Stomach (tissue), 8 donors: ENCODE measurements at regions not wholly inside any gene's neighbourhood (a gene's known extent, or its start where the extent isn't known, plus 50 kb on each side); places are given as distances from the start of the nearest gene placed in this dataset.

ENCODE experiments used
- DNase-seq, 2 donors: peaks; one replicate each; pipeline versions ENCODE4 v3.0.0 to v3.0.0-alpha.2; 2013 to 2019
- H3K27ac ChIP-seq, 5 donors: fragments of 200-600 bp in 4 of 5; sonication (generic) in 4 of 5; one replicate each; pipeline ENCODE4 v1.5.1; 2013 to 2019; ENCODE audit warnings: mild to moderate bottlenecking in 1 of 5, moderate library complexity in 1 of 5
- H3K27me3 ChIP-seq, 3 donors: fragments of 200-600 bp; sonication (generic); one replicate each; pipeline ENCODE4 v1.5.1; 2017 to 2019; ENCODE audit warnings: mixed run types in 1 of 3
- H3K36me3 ChIP-seq, 4 donors: fragments of 200-600 bp; sonication (generic); 1 replicate in 3 of 4; 2 replicates in 1 of 4; pipeline ENCODE4 v1.5.1; 2016 to 2019
- H3K4me1 ChIP-seq, 4 donors: fragments of 200-600 bp; sonication (generic); one replicate each; pipeline ENCODE4 v1.5.1; 2016 to 2019
- H3K4me3 ChIP-seq, 4 donors: fragments of 200-600 bp; sonication (generic) in 3 of 4; one replicate each; pipeline ENCODE4 v1.5.1; 2016 to 2019; ENCODE audit warnings: mild to moderate bottlenecking in 1 of 4
- H3K9me3 ChIP-seq, 4 donors: fragments of 200-600 bp; sonication (generic); one replicate each; pipeline ENCODE4 v1.5.1; 2016 to 2019
- EP300 ChIP-seq: sonication (generic); formaldehyde crosslinking; IDR thresholded peaks from one replicate; pipeline ENCODE4 v1.6.1; 2017; ENCODE audit warnings: antibody characterized with exemption
- POLR2A ChIP-seq, 4 donors: fragments of 450-650 bp; IDR thresholded peaks; one replicate each; pipeline ENCODE4 v1.6.1; 2016; ENCODE audit warnings: antibody characterized with exemption in 4 of 4, control low read depth in 2 of 4, mild to moderate bottlenecking in 1 of 4, moderate library complexity in 1 of 4
- POLR2AphosphoS5 ChIP-seq, 3 donors: sonication (generic); formaldehyde crosslinking; IDR thresholded peaks; one replicate each; pipeline ENCODE4 v1.6.1; 2016; ENCODE audit warnings: antibody characterized with exemption in 3 of 3
- WGBS, 5 donors: extraction: QIAGEN DNeasy Blood & Tissue Kit in 3 of 5; methylation state at CpG; one replicate each; pipeline versions ENCODE4 v1.1.5 to v1.1.7; 2013 to 2018; 5-methylcytosine and 5-hydroxymethylcytosine counted together
- intact Hi-C: fragments of 100-400 bp; cut with DNase I; formaldehyde crosslinking; loops from one replicate; pipeline ENCODE4 v1.15.1; 2023; ENCODE audit warnings: low total_unique reads
- TF ChIP-seq, protein P1 (sequence below), 7 experiments: fragments of 450-650 bp in 4 of 7; fragments of 200-600 bp in 3 of 7; sonication (generic) in 3 of 7; IDR thresholded peaks; one replicate each; pipeline ENCODE4 v1.5.1; 2016 to 2019; ENCODE audit warnings: antibody characterized with exemption in 7 of 7, control low read depth in 2 of 7, mild to moderate bottlenecking in 1 of 7
- donor health status: healthy with polysubstance abuse.
- donor health status: Bipolar disorder and iron deficiency.
- donor health status: healthy.

DNA sequence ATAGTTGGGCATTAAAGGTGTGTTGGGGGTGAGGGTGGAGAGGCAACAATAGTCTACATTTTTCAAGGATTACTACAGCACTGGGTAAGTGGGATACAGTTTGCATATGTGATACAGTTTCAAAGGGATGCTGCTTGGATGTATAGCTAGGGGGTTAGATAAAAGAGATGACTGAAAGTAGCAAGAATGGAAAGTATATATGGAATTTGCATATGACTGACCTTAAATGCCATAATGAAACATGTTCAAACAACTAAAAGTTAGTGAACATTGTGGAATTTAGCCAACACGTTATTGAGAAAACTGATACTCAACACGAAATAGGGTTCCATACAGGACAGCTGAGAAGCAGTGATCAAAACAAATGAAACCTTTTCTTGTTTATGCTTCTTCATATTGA, 124.8 kb upstream of the CHRM3 start:
- intact Hi-C loops, result no loop called here
- H3K4me1 ChIP-seq, result no peaks in the 10 kb centered on the region
- WGBS, 5 donors, result 87 to 94% (median 90%) methylated on average over 2 of the region's 2 CpGs
- peaks cover 0 to 11% (median 0%) of the 10 kb centered on the region in 4 donors for H3K9me3 ChIP-seq
- H3K4me3 ChIP-seq, result no peak overlapping the region
- no peak for DNase-seq
- H3K27ac ChIP-seq, result no peak overlapping the region
- no peaks in the 10 kb centered on the region for H3K27me3 ChIP-seq
- TF ChIP-seq POLR2A (IDR thresholded peaks at IDR 0.05) (no peak), POLR2AphosphoS5 (IDR thresholded peaks at IDR 0.05) (no peak), EP300 (no peak)
- TF ChIP-seq, protein P1, sequence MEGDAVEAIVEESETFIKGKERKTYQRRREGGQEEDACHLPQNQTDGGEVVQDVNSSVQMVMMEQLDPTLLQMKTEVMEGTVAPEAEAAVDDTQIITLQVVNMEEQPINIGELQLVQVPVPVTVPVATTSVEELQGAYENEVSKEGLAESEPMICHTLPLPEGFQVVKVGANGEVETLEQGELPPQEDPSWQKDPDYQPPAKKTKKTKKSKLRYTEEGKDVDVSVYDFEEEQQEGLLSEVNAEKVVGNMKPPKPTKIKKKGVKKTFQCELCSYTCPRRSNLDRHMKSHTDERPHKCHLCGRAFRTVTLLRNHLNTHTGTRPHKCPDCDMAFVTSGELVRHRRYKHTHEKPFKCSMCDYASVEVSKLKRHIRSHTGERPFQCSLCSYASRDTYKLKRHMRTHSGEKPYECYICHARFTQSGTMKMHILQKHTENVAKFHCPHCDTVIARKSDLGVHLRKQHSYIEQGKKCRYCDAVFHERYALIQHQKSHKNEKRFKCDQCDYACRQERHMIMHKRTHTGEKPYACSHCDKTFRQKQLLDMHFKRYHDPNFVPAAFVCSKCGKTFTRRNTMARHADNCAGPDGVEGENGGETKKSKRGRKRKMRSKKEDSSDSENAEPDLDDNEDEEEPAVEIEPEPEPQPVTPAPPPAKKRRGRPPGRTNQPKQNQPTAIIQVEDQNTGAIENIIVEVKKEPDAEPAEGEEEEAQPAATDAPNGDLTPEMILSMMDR (IDR thresholded peaks at IDR 0.05), result no peak
- no peaks in the 10 kb centered on the region for H3K36me3 ChIP-seq

DNA sequence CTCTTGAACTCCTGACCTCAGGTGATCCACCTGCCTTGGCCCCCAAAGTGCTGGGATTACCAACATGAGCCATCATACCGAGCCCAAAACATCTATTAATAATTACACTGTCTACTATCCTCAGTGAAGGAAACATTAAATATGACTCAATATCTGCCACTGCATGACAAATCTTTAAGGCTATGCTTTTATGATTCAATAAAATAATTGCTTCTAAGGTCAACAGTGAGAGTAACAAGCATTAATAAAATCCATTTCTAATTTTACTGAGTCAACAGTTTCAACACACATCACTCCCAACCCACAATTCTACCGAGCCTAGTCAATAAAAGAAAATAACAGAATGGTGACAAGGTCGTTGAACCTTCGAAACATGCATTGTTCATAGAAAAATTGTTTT, 125.5 kb upstream of the CHRM3 start:
- H3K4me1 ChIP-seq, result no peaks in the 10 kb centered on the region
- no peak for DNase-seq
- TF ChIP-seq EP300, result no peak
- no peak for TF ChIP-seq POLR2A (IDR thresholded peaks at IDR 0.05)
- no peak for TF ChIP-seq POLR2AphosphoS5 (IDR thresholded peaks at IDR 0.05)
- TF ChIP-seq, protein P1 (IDR thresholded peaks at IDR 0.05), result no peak
- H3K9me3 ChIP-seq, result peaks cover 0 to 11% (median under 1%) of the 10 kb centered on the region in 4 donors
- no peaks in the 10 kb centered on the region for H3K36me3 ChIP-seq
- WGBS, 5 donors, result 79 to 85% (median 83%) methylated on average over 4 of the region's 4 CpGs
- H3K27ac ChIP-seq, result no peak overlapping the region
- no peaks in the 10 kb centered on the region for H3K27me3 ChIP-seq
- intact Hi-C loops, result no loop called here
- no peak overlapping the region for H3K4me3 ChIP-seq

DNA sequence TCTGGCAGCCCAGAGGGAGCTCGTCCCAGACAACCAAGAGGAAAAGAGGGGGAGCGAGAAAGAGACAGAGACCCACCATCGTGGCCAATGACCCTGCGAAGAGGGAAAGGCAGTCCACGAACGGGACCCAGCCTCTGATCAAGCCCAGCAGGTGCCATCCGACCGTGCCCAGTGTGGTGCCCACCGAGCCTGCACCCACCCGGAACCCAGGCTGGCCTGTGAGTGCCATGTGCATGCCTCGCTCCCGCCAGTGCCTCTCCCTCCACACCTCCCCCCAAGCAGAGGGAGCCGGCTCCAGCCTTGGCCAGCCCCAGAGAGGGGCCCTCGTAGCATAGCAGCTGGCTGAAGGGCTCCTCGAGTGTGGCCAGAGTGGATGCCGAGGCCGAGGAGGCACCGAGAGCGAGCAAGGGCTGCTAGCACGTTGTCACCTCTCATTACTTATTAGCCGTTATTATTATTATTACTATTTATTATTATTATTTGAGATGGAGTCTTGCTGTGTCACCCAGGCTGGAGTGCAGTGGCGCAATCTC, 130.7 kb upstream of the CHRM3 start:
- DNase-seq, result no peak
- intact Hi-C loops, result no loop called here

DNA sequence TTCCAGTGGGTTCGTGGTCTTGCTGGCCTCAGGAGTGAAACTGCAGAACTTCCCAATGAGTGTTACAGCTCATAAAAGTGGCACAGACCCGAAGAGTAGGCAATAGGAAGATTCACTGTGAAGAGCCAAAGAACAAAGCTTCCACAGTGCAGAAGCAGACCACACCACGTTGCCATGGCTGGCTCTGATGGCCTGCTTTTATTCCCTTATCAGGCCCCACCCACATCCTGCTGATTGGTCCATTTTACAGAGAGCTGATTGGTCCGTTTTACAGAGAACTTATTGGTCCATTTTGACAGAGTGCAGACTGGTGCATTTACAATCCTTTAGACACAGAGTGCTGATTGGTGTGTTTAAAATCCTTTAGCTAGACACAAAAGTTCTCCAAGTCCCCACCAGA, 131.4 kb upstream of the CHRM3 start:
- no peak for TF ChIP-seq POLR2AphosphoS5 (IDR thresholded peaks at IDR 0.05)
- no peak for TF ChIP-seq POLR2A (IDR thresholded peaks at IDR 0.05)
- TF ChIP-seq, protein P1 (IDR thresholded peaks at IDR 0.05), result no peak
- no peak for TF ChIP-seq EP300
- no peak overlapping the region for H3K4me3 ChIP-seq
- intact Hi-C loops, result no loop called here
- no peaks in the 10 kb centered on the region for H3K27me3 ChIP-seq
- DNase-seq, result no peak
- no peaks in the 10 kb centered on the region for H3K4me1 ChIP-seq
- no peaks in the 10 kb centered on the region for H3K36me3 ChIP-seq
- whole genome bisulfite sequencing, 5 donors, result 72 to 83% (median 81%) methylated on average over 4 of the region's 4 CpGs
- H3K9me3 ChIP-seq, result peaks cover 0 to 11% (median 3%) of the 10 kb centered on the region in 4 donors
- no peak overlapping the region for H3K27ac ChIP-seq

More for the DNA sequence above, 130.7 kb upstream of the CHRM3 start:
- Histone ChIP-seq H3K27ac (no peak overlapping the region), H3K4me1 (no peaks in the 10 kb centered on the region), H3K27me3 (no peaks in the 10 kb centered on the region), H3K36me3 (no peaks in the 10 kb centered on the region), H3K4me3 (no peak overlapping the region), H3K9me3 (peaks cover 0 to 11% (median 3%) of the 10 kb centered on the region in 4 donors)
- WGBS, 5 donors, result 90 to 97% (median 96%) methylated on average over 21 to 22 of the region's 22 CpGs
- no peak for TF ChIP-seq EP300
- TF ChIP-seq, protein P1 (IDR thresholded peaks at IDR 0.05), result no peak
- TF ChIP-seq POLR2AphosphoS5 (IDR thresholded peaks at IDR 0.05), result no peak
- TF ChIP-seq POLR2A (IDR thresholded peaks at IDR 0.05), result no peak
